A549 (cell line): ENCODE measurements at regions not wholly inside any gene's neighbourhood (a gene's known extent, or its start where the extent isn't known, plus 50 kb on each side); places are given as distances from the start of the nearest gene placed in this dataset.
A peak's percentile ranks its signal among the peaks of the same experiment; 100 is the strongest.

Source experiments
- ATAC-seq, 2 experiments: fragments of 200-7000 bp in 1 of 2; fragments of >200 bp in 1 of 2; cut with Nextera tagmentation in 1 of 2; cut with Tn5 transposase in 1 of 2; 3 replicates each; pipeline versions ENCODE4 v1.8.0 to v1.9.1; 2018 to 2020; ENCODE audit warnings: mild to moderate bottlenecking in 1 of 2, moderate library complexity in 1 of 2
- CTCF ChIA-PET: fragments of 300-600 bp; sonication (Branson Sonifier 250); formaldehyde crosslinking; extraction: SDS; loops from one replicate; lab custom pipeline; 2021; ENCODE audit warnings: antibody characterized with exemption, inconsistent platforms; lab: Yijun Ruan, JAX
- POLR2A ChIA-PET: fragments of 350-600 bp; formaldehyde crosslinking; extraction: SDS; loops from one replicate; lab custom pipeline; 2021; ENCODE audit warnings: antibody characterized with exemption, inconsistent platforms; lab: Yijun Ruan, JAX
- DNase-seq, 2 experiments: peaks; one replicate each; pipeline versions ENCODE4 v3.0.0 to v3.0.0-alpha.2; 2011 to 2016; ENCODE audit warnings: low read depth in 1 of 2, low spot score in 1 of 2
- FAIRE-seq: peaks from 2 replicates; lab custom pipeline; 2011; peaks lifted over from hg19 to GRCh38; lab: Jason Lieb, UNC
- H3K27ac ChIP-seq, 2 experiments: fragments of >200 bp; sonication (Bioruptor Twin); formaldehyde crosslinking; 3 replicates each; pipeline ENCODE4 v1.5.1; 2016 to 2017
- H3K4me1 ChIP-seq: fragments of >200 bp; sonication (Bioruptor Twin); formaldehyde crosslinking; 3 replicates; pipeline ENCODE4 v1.6.1; 2016
- H3K4me2 ChIP-seq: fragments of >200 bp; sonication (Bioruptor Twin); formaldehyde crosslinking; 3 replicates; pipeline ENCODE4 v1.6.1; 2016
- H3K4me3 ChIP-seq: fragments of >200 bp; sonication (Bioruptor Twin); formaldehyde crosslinking; 3 replicates; pipeline ENCODE4 v1.5.1; 2016
- H3K9me3 ChIP-seq: fragments of >200 bp; sonication (Bioruptor Twin); formaldehyde crosslinking; 3 replicates; pipeline ENCODE4 v1.6.1; 2016
- ATOH8 ChIP-seq: fragments of 250-450 bp; sonication (Bioruptor Pico); IDR thresholded peaks from 2 replicates; pipeline ENCODE4 v1.5.0; 2020; ENCODE audit warnings: low read depth, mild to moderate bottlenecking, moderate library complexity
- CHD2 ChIP-seq: fragments of 150-350 bp; IDR thresholded peaks from 2 replicates; pipeline ENCODE4 v1.6.1; 2014; ENCODE audit warnings: low read length; ENCODE audit not compliant: partially characterized antibody
- E2F6 ChIP-seq: IDR thresholded peaks from 2 replicates; pipeline ENCODE4 v1.6.1; 2012; ENCODE audit warnings: low read depth, borderline replicate concordance
- ELK1 ChIP-seq: fragments of 150-350 bp; IDR thresholded peaks from 2 replicates; pipeline ENCODE4 v1.6.1; 2014; ENCODE audit warnings: low read depth, mild to moderate bottlenecking, low read length
- EP300 ChIP-seq, 2 experiments: fragments of >200 bp; sonication (Bioruptor Twin); formaldehyde crosslinking; IDR thresholded peaks; 2 replicates in 1 of 2; 3 replicates in 1 of 2; pipeline ENCODE4 v1.6.1; 2016 to 2017
- ESRRA ChIP-seq: fragments of 150-350 bp; IDR thresholded peaks from 2 replicates; pipeline ENCODE4 v1.6.1; 2014; ENCODE audit warnings: mild to moderate bottlenecking, low read length, borderline replicate concordance
- FOSB ChIP-seq: fragments of 250-450 bp; sonication (Bioruptor Pico); IDR thresholded peaks from 2 replicates; pipeline ENCODE4 v1.5.0; 2020; ENCODE audit warnings: mild to moderate bottlenecking, moderate library complexity
- FOSL2 ChIP-seq, 2 experiments: fragments of 450-650 bp in 1 of 2; fragments of >200 bp in 1 of 2; sonication (Bioruptor Twin) in 1 of 2; formaldehyde crosslinking; IDR thresholded peaks; 2 replicates each; pipeline versions ENCODE4 v1.5.0 to v1.6.1; 2016 to 2020; ENCODE audit warnings: mild to moderate bottlenecking in 1 of 2, moderate library complexity in 1 of 2
- HES2 ChIP-seq: fragments of >200 bp; sonication (Bioruptor Twin); formaldehyde crosslinking; IDR thresholded peaks from 2 replicates; pipeline ENCODE4 v1.6.1; 2016
- HEYL ChIP-seq: fragments of 250-450 bp; sonication (Bioruptor Pico); IDR thresholded peaks from 2 replicates; pipeline ENCODE4 v1.8.0; 2021; ENCODE audit warnings: mild to moderate bottlenecking, moderate library complexity
- HOXA7 ChIP-seq: fragments of 250-450 bp; sonication (Bioruptor Pico); IDR thresholded peaks from 2 replicates; pipeline ENCODE4 v1.5.0; 2020; ENCODE audit warnings: mild to moderate bottlenecking, moderate library complexity
- NFE2L2 ChIP-seq: fragments of 150-350 bp; conservative IDR thresholded peaks from 2 replicates; pipeline ENCODE4 v1.6.1; 2014; ENCODE audit warnings: low read length
- NPAS2 ChIP-seq: fragments of 250-450 bp; sonication (Bioruptor Pico); IDR thresholded peaks from 2 replicates; pipeline ENCODE4 v1.8.0; 2022; ENCODE audit warnings: mild to moderate bottlenecking, moderate library complexity, borderline replicate concordance
- NR3C1 ChIP-seq: fragments of >200 bp; sonication (Bioruptor Twin); formaldehyde crosslinking; IDR thresholded peaks from 3 replicates; pipeline ENCODE4 v1.6.1; 2017
- PBX3 ChIP-seq: IDR thresholded peaks from 2 replicates; pipeline ENCODE4 v1.6.1; 2012
- POLR2A ChIP-seq: IDR thresholded peaks from 2 replicates; pipeline ENCODE4 v1.6.1; 2012; ENCODE audit warnings: mild to moderate bottlenecking, low read length
- POLR2AphosphoS2 ChIP-seq: conservative IDR thresholded peaks from 2 replicates; pipeline ENCODE4 v1.6.1; 2012; ENCODE audit warnings: low read length, improper control_type of control experiment, inconsistent platforms
- RARB ChIP-seq: fragments of 250-450 bp; sonication (Bioruptor Pico); IDR thresholded peaks from 2 replicates; pipeline ENCODE4 v1.8.0; 2021; ENCODE audit warnings: mild to moderate bottlenecking, moderate library complexity
- RFX5 ChIP-seq: fragments of 450-650 bp; IDR thresholded peaks from 2 replicates; pipeline ENCODE4 v1.7.1; 2014; ENCODE audit warnings: antibody characterized with exemption, mild to moderate bottlenecking, moderate library complexity
- RNF2 ChIP-seq: fragments of 200-600 bp; sonication (generic); IDR thresholded peaks from 2 replicates; pipeline ENCODE4 v1.6.1; 2016; ENCODE audit warnings: low read depth, mild to moderate bottlenecking, antibody characterized with exemption, moderate library complexity, borderline replicate concordance
- TFCP2L1 ChIP-seq: fragments of 250-450 bp; sonication (Bioruptor Pico); IDR thresholded peaks from 2 replicates; pipeline ENCODE4 v1.5.0; 2021; ENCODE audit warnings: mild to moderate bottlenecking
- TP53 ChIP-seq: fragments of 250-450 bp; sonication (Bioruptor Pico); IDR thresholded peaks from 2 replicates; pipeline ENCODE4 v1.5.0; 2021; ENCODE audit warnings: mild to moderate bottlenecking, moderate library complexity
- USF2 ChIP-seq: fragments of 450-650 bp; IDR thresholded peaks from 2 replicates; pipeline ENCODE4 v1.6.1; 2014; ENCODE audit warnings: antibody characterized with exemption
- ZFP36 ChIP-seq: fragments of 450-650 bp; IDR thresholded peaks from 2 replicates; pipeline ENCODE4 v1.6.1; 2014; ENCODE audit warnings: borderline replicate concordance; ENCODE audit not compliant: partially characterized antibody
- WGBS: methylation state at CpG from one replicate; pipeline ENCODE4 v1.1.6; 2017; ENCODE audit errors: missing lambda C conversion rate; 5-methylcytosine and 5-hydroxymethylcytosine counted together

- Histone ChIP-seq H3K4me3 (no peak overlapping the region), H3K4me1 (0 out of 3 replicates have a peak, but pooled peaks cover 6% of the 10 kb centered on the region), H3K9me3 (no peaks in the 10 kb centered on the region), H3K4me2 (no peak overlapping the region), H3K27ac (no peak overlapping the region)
- no peak for FAIRE-seq
- ChIA-PET CTCF (no interaction called here), POLR2A (no interaction called here)
- no peak for ATAC-seq
- DNase-seq, result no peak
- WGBS, result 68% methylated on average over 5 of the region's 5 CpGs
- no peak for TF ChIP-seq RARB (CRISPR knock-in tag)
- TF ChIP-seq POLR2AphosphoS2, result no peak
- no peak for TF ChIP-seq POLR2A
- TF ChIP-seq TP53 (CRISPR knock-in tag), result no peak
Measured at GRCh38 chr5:6198531-6198930, 179.8 kb downstream of the MED10 start.

- FAIRE-seq, result no peak
- Histone ChIP-seq H3K27ac (no peak overlapping the region), H3K4me2 (no peak overlapping the region), H3K4me3 (no peak overlapping the region), H3K4me1 (0 out of 3 replicates have a peak, but pooled peaks cover 6% of the 10 kb centered on the region), H3K9me3 (no peaks in the 10 kb centered on the region)
- no peak for ATAC-seq
- no peak for DNase-seq
- ChIA-PET CTCF (no interaction called here), POLR2A (no interaction called here)
- TF ChIP-seq RFX5, result no peak
- TF ChIP-seq CHD2, result no peak
- TF ChIP-seq NFE2L2, result no peak
- TF ChIP-seq E2F6, result no peak
- TF ChIP-seq RARB (CRISPR knock-in tag), result no peak
- TF ChIP-seq USF2, result no peak
- no peak for TF ChIP-seq ZFP36
- TF ChIP-seq HES2, result no peak
- TF ChIP-seq HOXA7, result no peak
- TF ChIP-seq NPAS2 (CRISPR knock-in tag), result no peak
- TF ChIP-seq TFCP2L1 (CRISPR knock-in tag), result no peak
- no peak for TF ChIP-seq RNF2
- no peak for TF ChIP-seq ELK1
- no peak for TF ChIP-seq PBX3
- no peak for TF ChIP-seq ATOH8 (CRISPR knock-in tag)
- no peak for TF ChIP-seq NR3C1
- 52% methylated on average over 7 of the region's 7 CpGs for WGBS
Measured at GRCh38 chr5:6197427-6197826, 180.9 kb downstream of the MED10 start.

GRCh38 chr5:6195711-6196358 is 182.5 kb downstream of the MED10 start:
- 63% methylated on average over 9 of the region's 9 CpGs for WGBS
- FAIRE-seq (no peak), ATAC-seq (no peak)
- CTCF ChIA-PET, result no interaction called here
- Histone ChIP-seq H3K4me1 (0 out of 3 replicates have a peak, but pooled peaks cover 6% of the 10 kb centered on the region), H3K9me3 (no peaks in the 10 kb centered on the region), H3K27ac (no peak overlapping the region)
- no peak for TF ChIP-seq HOXA7
- TF ChIP-seq HEYL (CRISPR knock-in tag), result no peak
- TF ChIP-seq RARB (CRISPR knock-in tag), result no peak
- no peak for TF ChIP-seq EP300 (IDR thresholded peaks at IDR 0.05)
- TF ChIP-seq TP53 (CRISPR knock-in tag), result no peak
- TF ChIP-seq ELK1, result no peak
- no peak for TF ChIP-seq FOSL2 (IDR thresholded peaks at IDR 0.05)
- no peak for TF ChIP-seq FOSL2 (CRISPR knock-in tag; IDR thresholded peaks at IDR 0.05)
- TF ChIP-seq ESRRA, result no peak
- no peak for TF ChIP-seq FOSB
- TF ChIP-seq, all 56 proteins: peak for 0
- POLR2A ChIA-PET, result no interaction called here
- Histone ChIP-seq H3K4me3 (no peak overlapping the region), H3K4me2 (peak overlapping the region; percentile 18; the same call in 2 of the 3 replicates)
- no peak for DNase-seq
